NCI-H82 (cell line): ENCODE measurements at regions not wholly inside any gene's neighbourhood (a gene's known extent, or its start where the extent isn't known, plus 50 kb on each side); places are given as distances from the start of the nearest gene placed in this dataset.
A peak's percentile ranks its signal among the peaks of the same experiment; 100 is the strongest.

ENCODE experiments used
- DNase-seq: peaks from one replicate; lab custom pipeline; 2025; lab: John Stamatoyannopoulos, UW

GRCh38 chr3:78153973-78154372 lies 1114.1 kb downstream of the ROBO2 start:
- DNase-seq: no peak

- DNase-seq: no peak
Measured at GRCh38 chr3:78154521-78155186, 1114.8 kb downstream of the ROBO2 start.

- DNase-seq: no peak
Measured at GRCh38 chr3:78161736-78162135, 1121.8 kb downstream of the ROBO2 start.

GRCh38 chr3:78163379-78163778 lies 1123.5 kb downstream of the ROBO2 start:
- DNase-seq: peak; percentile 20

DNA sequence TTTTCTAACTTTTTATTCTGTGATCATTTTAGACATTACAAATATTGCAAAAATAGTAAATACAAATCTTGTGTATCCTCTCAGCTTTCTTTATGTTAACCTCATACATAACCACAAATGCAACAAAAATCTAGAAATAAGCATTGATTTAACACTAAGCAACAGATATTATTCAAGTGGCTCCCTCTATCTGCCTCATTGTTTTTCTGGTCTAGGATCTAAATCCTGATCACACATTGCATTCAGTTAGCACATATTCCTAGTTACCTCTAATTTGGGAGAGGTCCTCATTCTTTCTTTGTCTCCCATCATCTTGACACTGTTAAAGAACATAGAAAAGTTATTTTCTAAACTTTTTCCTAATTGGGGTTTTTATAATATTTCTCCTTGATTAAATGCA lies 1126.0 kb downstream of the ROBO2 start:
- peak; percentile 22 for DNase-seq

DNA sequence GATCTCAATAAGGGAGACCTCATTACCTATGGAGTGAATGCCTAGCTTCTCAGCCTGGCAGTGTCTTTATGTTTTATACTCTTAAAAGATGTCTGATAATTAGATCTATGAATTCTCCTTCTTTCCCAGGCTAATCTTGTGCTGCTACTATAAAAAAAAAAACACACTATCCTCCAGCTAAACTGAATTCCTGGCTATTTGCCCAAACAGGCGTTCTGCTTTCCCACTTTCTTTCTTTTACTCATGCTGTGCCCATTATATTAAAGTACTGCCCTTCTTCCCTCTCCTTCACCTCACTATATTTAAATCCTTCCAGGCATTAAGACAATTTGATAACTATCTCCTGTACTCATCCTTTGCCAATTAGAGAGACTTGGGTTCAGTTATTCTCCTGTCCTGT lies 1134.9 kb downstream of the ROBO2 start:
- DNase-seq: no peak

DNA sequence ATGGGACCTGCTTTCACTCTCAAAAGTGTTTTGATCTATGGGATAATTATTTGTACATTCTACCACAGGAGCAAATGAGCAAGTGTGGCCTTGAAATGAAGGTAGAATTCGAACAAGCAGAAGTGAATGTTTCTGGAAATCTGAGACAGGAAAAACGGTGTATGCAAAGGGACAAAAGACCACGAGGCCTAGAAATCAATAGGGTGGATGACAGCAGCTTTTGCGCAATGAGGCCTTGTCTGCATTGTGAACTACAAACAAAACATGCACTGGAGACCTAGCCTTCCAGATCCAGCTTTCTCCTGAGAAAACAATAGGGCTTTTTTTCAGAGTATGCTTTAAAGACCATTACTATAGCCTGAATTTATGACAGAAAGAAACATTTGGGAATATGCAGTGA lies 1137.0 kb downstream of the ROBO2 start:
- no peak for DNase-seq

DNA sequence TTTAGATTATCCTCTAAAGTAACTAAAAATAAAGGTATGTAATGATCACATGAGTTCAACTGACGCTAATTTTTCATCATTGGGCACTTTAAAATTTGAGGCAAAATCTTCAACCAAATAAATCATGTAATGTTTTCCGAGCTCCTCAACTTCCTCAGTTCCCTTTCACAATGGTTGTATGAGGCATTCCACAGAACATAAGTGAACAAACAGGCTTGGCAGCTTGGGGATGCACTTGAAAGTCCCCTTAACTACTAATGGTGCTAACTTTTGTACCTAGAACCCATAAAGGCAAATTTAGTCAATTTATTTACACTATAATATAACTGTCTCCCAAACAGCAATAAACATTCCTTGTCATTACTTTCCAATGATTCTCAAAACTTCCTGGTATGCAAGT lies 1137.9 kb downstream of the ROBO2 start:
- DNase-seq: no peak

GRCh38 chr3:78178209-78178608 lies 1138.3 kb downstream of the ROBO2 start:
- DNase-seq: no peak

DNA sequence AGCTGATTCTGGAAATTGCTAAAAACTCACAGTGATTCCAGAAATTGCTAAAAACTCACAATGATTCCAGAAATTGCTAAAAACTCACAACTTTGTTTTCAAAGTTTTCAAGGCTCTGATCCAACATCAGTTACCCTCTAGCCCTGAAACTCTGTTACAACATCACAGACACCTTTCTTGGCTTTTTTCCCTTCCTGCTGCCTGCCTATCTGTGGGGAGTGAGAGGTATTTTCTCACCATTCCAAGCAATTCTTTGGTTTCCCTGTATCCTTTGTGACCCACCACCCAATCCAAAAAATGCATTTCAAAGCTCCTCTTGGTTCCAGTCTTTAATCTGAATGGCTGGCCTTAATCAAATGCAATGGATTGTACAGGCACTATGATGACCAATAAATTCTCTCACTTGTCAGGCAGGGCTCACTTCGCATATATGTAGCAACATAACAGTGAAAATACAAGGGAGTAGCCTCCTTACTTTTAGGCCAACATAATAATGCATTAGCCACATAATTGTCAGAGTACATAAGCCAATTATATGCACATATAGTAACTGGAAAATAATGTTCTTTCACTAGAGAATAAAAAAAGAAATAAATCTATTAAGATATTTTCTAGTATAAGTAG lies 1139.0 kb downstream of the ROBO2 start:
- DNase-seq: no peak

GRCh38 chr3:78183906-78184599 lies 1144.2 kb downstream of the ROBO2 start:
- no peak for DNase-seq

DNA sequence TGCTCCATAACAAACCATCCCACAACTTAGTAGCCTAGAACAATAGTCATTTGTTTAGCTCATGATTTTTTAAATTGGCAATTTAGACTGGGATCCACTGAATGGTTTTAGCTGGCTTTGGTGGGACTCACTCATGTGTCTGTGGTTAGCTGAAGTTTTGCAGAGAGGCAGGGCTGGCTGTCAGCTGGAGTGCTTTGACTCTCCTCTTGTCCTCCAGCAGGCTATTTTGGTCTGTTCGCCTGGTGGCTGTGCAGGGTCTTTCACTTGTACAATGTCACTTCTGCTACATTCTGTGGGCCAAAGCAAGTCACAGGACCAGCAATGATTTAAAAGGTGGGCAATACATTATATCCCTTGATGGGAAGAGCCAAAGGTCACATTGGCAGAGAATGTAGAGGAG lies 1146.5 kb downstream of the ROBO2 start:
- no peak for DNase-seq

DNA sequence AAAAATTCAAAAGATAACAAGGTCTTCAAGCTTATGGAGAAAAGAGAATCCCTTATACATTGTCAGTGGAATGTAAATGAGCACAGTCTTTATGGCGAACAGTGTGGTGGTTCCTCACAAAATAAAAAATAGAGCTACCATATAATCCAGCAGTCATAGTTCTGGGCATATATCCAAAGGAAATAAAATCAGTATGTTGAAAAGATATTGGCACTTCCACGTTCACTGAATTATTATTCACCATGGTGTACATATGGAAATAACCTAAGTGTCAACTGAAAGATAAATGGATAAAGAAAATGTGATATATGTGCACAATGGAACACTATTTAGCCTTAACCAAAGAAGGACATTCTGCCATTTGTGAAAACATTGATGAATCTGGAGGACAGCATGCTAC lies 1161.2 kb downstream of the ROBO2 start:
- DNase-seq: no peak

- peak; percentile 49 for DNase-seq
Measured at GRCh38 chr3:78204977-78205376, 1165.1 kb downstream of the ROBO2 start.

- DNase-seq: peak; percentile 4
Measured at GRCh38 chr3:78221300-78221699, 1181.4 kb downstream of the ROBO2 start.

- DNase-seq: peak; percentile 2
Measured at GRCh38 chr3:78221796-78222195, 1181.9 kb downstream of the ROBO2 start.

- no peak for DNase-seq
Measured at GRCh38 chr3:78235841-78236240, 1195.9 kb downstream of the ROBO2 start.

- no peak for DNase-seq
Measured at GRCh38 chr3:78238811-78239210, 1198.9 kb downstream of the ROBO2 start.

- DNase-seq: no peak
Measured at GRCh38 chr3:78242724-78243123, 1202.8 kb downstream of the ROBO2 start.

DNA sequence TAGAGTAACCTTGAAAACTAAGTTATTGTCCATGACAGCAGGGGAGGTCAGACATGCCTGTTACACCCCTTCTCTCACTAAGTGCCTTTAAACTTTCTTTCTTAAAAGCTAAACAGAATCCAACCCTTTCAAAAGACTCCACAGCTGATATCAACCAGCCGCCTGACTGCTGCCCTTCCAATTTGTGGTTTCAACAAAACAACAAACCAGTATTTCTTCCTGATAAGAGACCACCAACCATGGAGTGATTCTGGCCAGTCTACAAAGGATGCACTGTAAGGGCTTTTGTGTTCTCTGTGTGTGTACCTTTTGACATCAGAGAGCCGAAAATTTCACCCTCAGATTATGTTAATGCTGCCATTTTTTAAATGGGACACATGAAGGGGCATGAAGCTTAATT lies 1204.2 kb downstream of the ROBO2 start:
- DNase-seq: no peak

DNA sequence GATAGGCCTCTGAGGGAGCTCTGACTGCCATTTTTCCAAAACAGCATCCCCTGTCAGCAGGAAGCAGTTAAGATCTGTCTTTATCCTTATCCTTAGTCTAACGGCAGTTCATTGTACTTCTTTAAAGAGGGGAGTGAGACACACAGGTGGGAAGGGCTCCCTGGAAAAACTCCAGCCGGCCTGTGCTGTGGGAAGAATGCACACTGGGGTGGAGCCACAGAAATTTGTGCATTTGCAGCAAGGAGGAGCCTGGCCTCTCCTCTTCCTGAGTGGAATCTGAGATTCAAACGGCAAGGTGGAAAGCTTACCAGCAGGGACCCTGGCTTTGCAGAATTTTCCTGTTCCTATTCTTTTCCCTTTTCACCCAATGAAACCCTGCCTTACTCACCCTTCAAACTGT lies 1209.4 kb downstream of the ROBO2 start:
- DNase-seq: no peak

- no peak for DNase-seq
Measured at GRCh38 chr3:78253860-78254259, 1214.0 kb downstream of the ROBO2 start.

DNA sequence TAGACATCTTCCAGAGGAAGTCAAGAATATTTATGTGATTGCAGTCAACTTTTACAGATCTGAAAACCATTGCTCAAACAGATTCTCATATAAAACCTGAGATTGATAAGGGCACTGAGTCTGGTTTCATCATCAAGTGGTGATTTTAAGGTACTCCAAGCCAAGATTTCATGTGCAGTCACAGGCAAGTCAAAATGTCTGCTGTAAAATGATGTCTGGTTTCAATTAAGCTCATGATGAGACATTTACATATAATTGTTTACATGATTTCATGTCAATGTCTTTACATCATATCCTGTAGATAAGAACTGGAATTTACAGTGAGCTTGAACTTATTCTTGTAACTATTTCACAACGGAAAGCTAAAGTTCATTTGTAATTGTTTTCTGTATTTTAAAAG lies 1215.5 kb downstream of the ROBO2 start:
- no peak for DNase-seq
